ENCODE measurements at regions not wholly inside any gene's neighbourhood (a gene's known extent, or its start where the extent isn't known, plus 50 kb on each side); places are given as distances from the start of the nearest gene placed in this dataset.

DNA sequence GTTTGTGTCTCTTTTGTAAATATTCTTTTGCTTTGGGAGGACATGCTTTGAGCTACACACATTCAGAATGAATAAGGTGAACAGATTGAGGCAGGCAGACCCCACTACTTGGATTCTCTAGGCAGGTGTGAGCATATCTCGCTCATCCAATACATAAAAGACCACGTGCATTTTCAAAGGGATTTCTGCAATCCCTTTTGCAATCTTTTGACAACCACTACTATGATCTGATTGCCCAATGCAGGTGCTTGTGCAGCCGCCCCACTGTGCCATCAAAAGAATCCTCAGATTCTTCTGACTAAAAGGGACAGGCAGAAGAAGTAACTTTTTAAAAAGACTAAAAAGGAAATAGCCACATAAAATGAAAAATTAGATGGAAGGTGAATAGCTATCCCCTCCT, 341.4 kb downstream of the BMP4 start:
- TF ChIP-seq, protein P1, sequence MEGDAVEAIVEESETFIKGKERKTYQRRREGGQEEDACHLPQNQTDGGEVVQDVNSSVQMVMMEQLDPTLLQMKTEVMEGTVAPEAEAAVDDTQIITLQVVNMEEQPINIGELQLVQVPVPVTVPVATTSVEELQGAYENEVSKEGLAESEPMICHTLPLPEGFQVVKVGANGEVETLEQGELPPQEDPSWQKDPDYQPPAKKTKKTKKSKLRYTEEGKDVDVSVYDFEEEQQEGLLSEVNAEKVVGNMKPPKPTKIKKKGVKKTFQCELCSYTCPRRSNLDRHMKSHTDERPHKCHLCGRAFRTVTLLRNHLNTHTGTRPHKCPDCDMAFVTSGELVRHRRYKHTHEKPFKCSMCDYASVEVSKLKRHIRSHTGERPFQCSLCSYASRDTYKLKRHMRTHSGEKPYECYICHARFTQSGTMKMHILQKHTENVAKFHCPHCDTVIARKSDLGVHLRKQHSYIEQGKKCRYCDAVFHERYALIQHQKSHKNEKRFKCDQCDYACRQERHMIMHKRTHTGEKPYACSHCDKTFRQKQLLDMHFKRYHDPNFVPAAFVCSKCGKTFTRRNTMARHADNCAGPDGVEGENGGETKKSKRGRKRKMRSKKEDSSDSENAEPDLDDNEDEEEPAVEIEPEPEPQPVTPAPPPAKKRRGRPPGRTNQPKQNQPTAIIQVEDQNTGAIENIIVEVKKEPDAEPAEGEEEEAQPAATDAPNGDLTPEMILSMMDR (IDR thresholded peaks at IDR 0.05; ENCODE audit: insufficient read depth, low read length) = no peak
- TF ChIP-seq POLR2AphosphoS5 (IDR thresholded peaks at IDR 0.05; ENCODE audit: low read depth) (no peak), GABPA (IDR thresholded peaks at IDR 0.05; ENCODE audit: low read depth) (no peak)

All from HL-60 (cell line).